ENCODE measurements at regions not wholly inside any gene's neighbourhood (a gene's known extent, or its start where the extent isn't known, plus 50 kb on each side); places are given as distances from the start of the nearest gene placed in this dataset.

GRCh38 chr2:15769676-15770547 is 170.4 kb upstream of the MYCN start:
- DNase-seq (ENCODE audit: low spot score) (no peak), ATAC-seq (ENCODE audit: insufficient number of reproducible peaks, low FRiP score, low read depth) (no peak)
- Histone ChIP-seq H3K4me1 (ENCODE audit: control insufficient read depth in 1 of 2, low read depth in 2 of 2) (no peaks in the 10 kb centered on the region), H3K36me3 (no peaks in the 10 kb centered on the region), H3K4me3 (no peak overlapping the region), H3K27ac (no peak overlapping the region), H3K9me3 (no peaks in the 10 kb centered on the region), H3K27me3 (replicated peaks; ENCODE audit: insufficient read depth) (no peaks in the 10 kb centered on the region)
- no peak for TF ChIP-seq CTCF (IDR thresholded peaks at IDR 0.05)

DNA sequence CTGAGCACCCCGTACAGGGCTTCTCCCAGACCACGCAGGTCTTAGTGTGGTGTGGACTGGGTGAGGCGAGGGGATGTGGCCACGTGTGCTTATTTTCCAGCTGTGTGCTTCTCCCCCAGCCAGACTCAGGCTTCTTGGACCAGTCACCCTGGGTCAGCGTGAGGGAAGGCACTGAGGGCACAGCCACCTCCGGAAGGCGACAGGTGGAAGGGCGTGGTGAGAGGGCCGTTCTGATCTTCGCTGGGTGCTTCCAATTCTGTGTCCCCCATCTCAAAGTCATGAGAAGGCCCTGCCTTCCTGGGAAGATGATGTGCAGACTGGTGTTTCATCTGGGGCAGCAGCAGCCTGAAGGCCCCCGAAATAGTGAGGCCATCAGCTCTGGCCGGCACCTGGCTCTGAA is 169.7 kb upstream of the MYCN start:
- DNase-seq (ENCODE audit: low spot score) (no peak), ATAC-seq (ENCODE audit: insufficient number of reproducible peaks, low FRiP score, low read depth) (no peak)
- no peak overlapping the region for H3K4me3 ChIP-seq
- no peak overlapping the region for H3K27ac ChIP-seq
- no peaks in the 10 kb centered on the region for H3K4me1 ChIP-seq (ENCODE audit: control insufficient read depth in 1 of 2, low read depth in 2 of 2)
- H3K36me3 ChIP-seq, result no peaks in the 10 kb centered on the region
- no peak for TF ChIP-seq CTCF (IDR thresholded peaks at IDR 0.05)
- no peaks in the 10 kb centered on the region for H3K27me3 ChIP-seq (replicated peaks; ENCODE audit: insufficient read depth)
- no peaks in the 10 kb centered on the region for H3K9me3 ChIP-seq

DNA sequence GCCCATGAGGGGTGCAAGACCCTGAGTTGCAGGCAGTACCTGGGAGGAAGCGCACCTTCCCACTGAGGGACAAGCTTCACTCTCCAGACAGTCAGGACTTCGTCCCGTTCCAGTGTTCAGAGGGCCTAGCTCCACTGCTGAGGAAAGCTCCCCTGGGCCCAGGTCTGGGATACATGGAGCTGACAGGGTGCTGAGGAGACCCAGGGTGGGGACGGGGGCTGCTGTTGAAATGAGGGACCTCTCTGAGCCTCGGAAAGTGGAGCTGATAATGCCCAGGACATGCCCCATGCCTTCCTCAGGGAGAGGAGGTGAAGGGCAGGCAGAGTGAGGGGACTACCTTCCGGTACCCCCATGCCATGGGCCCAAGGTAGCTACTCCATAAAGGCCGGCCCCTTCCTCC is 169.2 kb upstream of the MYCN start:
- H3K27ac ChIP-seq, result no peak overlapping the region
- no peak for ATAC-seq (ENCODE audit: insufficient number of reproducible peaks, low FRiP score, low read depth)
- H3K27me3 ChIP-seq (replicated peaks; ENCODE audit: insufficient read depth), result no peaks in the 10 kb centered on the region
- DNase-seq (ENCODE audit: low spot score), result no peak
- no peaks in the 10 kb centered on the region for H3K9me3 ChIP-seq
- H3K36me3 ChIP-seq, result no peaks in the 10 kb centered on the region
- no peak overlapping the region for H3K4me3 ChIP-seq
- no peaks in the 10 kb centered on the region for H3K4me1 ChIP-seq (ENCODE audit: control insufficient read depth in 1 of 2, low read depth in 2 of 2)
- TF ChIP-seq CTCF (IDR thresholded peaks at IDR 0.05), result no peak

- H3K9me3 ChIP-seq, result no peaks in the 10 kb centered on the region
- no peaks in the 10 kb centered on the region for H3K36me3 ChIP-seq
- no peak overlapping the region for H3K4me3 ChIP-seq
- no peak for DNase-seq (ENCODE audit: low spot score)
- no peaks in the 10 kb centered on the region for H3K27me3 ChIP-seq (replicated peaks; ENCODE audit: insufficient read depth)
- no peak for ATAC-seq (ENCODE audit: insufficient number of reproducible peaks, low FRiP score, low read depth)
- H3K4me1 ChIP-seq (ENCODE audit: control insufficient read depth in 1 of 2, low read depth in 2 of 2), result no peaks in the 10 kb centered on the region
- no peak overlapping the region for H3K27ac ChIP-seq
- TF ChIP-seq CTCF (IDR thresholded peaks at IDR 0.05), result no peak
These were observed 168.2 kb upstream of the MYCN start for GRCh38 chr2:15772086-15772595.

- Histone ChIP-seq H3K9me3 (no peaks in the 10 kb centered on the region), H3K4me1 (ENCODE audit: control insufficient read depth in 1 of 2, low read depth in 2 of 2) (no peaks in the 10 kb centered on the region), H3K4me3 (no peak overlapping the region), H3K36me3 (no peaks in the 10 kb centered on the region), H3K27ac (no peak overlapping the region), H3K27me3 (replicated peaks; ENCODE audit: insufficient read depth) (no peaks in the 10 kb centered on the region)
- no peak for DNase-seq (ENCODE audit: low spot score)
- no peak for ATAC-seq (ENCODE audit: insufficient number of reproducible peaks, low FRiP score, low read depth)
- TF ChIP-seq CTCF (IDR thresholded peaks at IDR 0.05), result no peak
These were observed 167.7 kb upstream of the MYCN start for GRCh38 chr2:15772681-15773080.

All from thoracic aorta (tissue), 2 donors.